ENCODE measurements at regions not wholly inside any gene's neighbourhood (a gene's known extent, or its start where the extent isn't known, plus 50 kb on each side); places are given as distances from the start of the nearest gene placed in this dataset.

DNA sequence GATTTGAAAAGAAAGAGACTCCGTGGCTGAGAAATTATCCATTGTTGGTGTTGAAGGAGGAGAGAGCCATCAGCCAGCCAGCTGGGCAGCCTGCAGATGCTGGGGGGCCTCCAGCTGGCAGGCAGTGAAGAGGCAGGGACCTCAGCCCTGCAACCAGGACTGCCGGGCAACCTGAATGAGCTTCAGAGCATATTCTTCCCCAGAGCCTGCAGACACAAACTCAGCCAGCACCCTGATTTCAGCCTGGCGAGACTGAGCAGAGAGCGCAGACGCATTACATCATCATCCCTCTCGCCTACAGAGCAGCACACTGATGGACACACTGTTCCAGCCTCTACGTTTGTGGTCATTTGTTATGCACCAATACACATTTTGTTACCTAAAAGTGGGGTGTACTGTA, 150.7 kb upstream of the RAB6C start:
- TF ChIP-seq TAF1 (IDR thresholded peaks at IDR 0.05; ENCODE audit: borderline replicate concordance, low read depth, low read length) (no peak), FOXM1 (IDR thresholded peaks at IDR 0.05; ENCODE audit: low read depth) (no peak), RFX5 (IDR thresholded peaks at IDR 0.05; ENCODE audit: low read length) (no peak), RAD21 (IDR thresholded peaks at IDR 0.05; ENCODE audit: low read length) (no peak), CHD2 (IDR thresholded peaks at IDR 0.05; ENCODE audit: low read length, partially characterized antibody) (no peak), EP300 (IDR thresholded peaks at IDR 0.05; ENCODE audit: borderline replicate concordance in 1 of 2, low read depth in 1 of 2, low read length in 1 of 2) (no peak), SIN3A (IDR thresholded peaks at IDR 0.05; ENCODE audit: borderline replicate concordance, low read depth, low read length) (no peak), TCF12 (IDR thresholded peaks at IDR 0.05) (no peak), ELF1 (IDR thresholded peaks at IDR 0.05) (no peak), RCOR1 (IDR thresholded peaks at IDR 0.05; ENCODE audit: low read length) (no peak)
- TF ChIP-seq, protein P1, sequence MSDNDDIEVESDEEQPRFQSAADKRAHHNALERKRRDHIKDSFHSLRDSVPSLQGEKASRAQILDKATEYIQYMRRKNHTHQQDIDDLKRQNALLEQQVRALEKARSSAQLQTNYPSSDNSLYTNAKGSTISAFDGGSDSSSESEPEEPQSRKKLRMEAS (IDR thresholded peaks at IDR 0.05; ENCODE audit: low read depth), result no peak
- TF ChIP-seq, protein P2, sequence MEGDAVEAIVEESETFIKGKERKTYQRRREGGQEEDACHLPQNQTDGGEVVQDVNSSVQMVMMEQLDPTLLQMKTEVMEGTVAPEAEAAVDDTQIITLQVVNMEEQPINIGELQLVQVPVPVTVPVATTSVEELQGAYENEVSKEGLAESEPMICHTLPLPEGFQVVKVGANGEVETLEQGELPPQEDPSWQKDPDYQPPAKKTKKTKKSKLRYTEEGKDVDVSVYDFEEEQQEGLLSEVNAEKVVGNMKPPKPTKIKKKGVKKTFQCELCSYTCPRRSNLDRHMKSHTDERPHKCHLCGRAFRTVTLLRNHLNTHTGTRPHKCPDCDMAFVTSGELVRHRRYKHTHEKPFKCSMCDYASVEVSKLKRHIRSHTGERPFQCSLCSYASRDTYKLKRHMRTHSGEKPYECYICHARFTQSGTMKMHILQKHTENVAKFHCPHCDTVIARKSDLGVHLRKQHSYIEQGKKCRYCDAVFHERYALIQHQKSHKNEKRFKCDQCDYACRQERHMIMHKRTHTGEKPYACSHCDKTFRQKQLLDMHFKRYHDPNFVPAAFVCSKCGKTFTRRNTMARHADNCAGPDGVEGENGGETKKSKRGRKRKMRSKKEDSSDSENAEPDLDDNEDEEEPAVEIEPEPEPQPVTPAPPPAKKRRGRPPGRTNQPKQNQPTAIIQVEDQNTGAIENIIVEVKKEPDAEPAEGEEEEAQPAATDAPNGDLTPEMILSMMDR (IDR thresholded peaks at IDR 0.05), result no peak
- ChIA-PET CTCF (no interaction called here), POLR2A (no interaction called here)
- no peaks in the 10 kb centered on the region for H3K27me3 ChIP-seq (ENCODE audit: insufficient read depth)
- no peak overlapping the region for H3K4me3 ChIP-seq (ENCODE audit: low read depth in 2 of 2, low read length in 1 of 2)
- H3K79me2 ChIP-seq (ENCODE audit: insufficient read depth), result no peaks in the 10 kb centered on the region
- 0 out of 2 replicates have a peak, but pooled peaks cover 4% of the 10 kb centered on the region for H3K9me3 ChIP-seq
- H3K4me1 ChIP-seq (ENCODE audit: control insufficient read depth in 1 of 2, insufficient read depth in 2 of 2, low read depth in 1 of 2, low read length in 1 of 2), result no peaks in the 10 kb centered on the region
- no peak overlapping the region for H3K9ac ChIP-seq
- H3F3A ChIP-seq (replicated peaks; ENCODE audit: insufficient read depth), result no peaks in the 10 kb centered on the region
- H3K27ac ChIP-seq (ENCODE audit: low read depth in 2 of 2, low read length in 1 of 2), result no peak overlapping the region
- no peaks in the 10 kb centered on the region for H3K36me3 ChIP-seq (replicated peaks in 1 of 2; ENCODE audit: control insufficient read depth in 1 of 2, insufficient read depth in 2 of 2, low read length in 1 of 2)
- H2AFZ ChIP-seq (ENCODE audit: low read depth), result no peak overlapping the region
- no peak for DNase-seq
- H3K9me2 ChIP-seq, result no peaks in the 10 kb centered on the region
- no peak overlapping the region for H3K4me2 ChIP-seq
- H4K20me1 ChIP-seq (ENCODE audit: insufficient read depth), result no peaks in the 10 kb centered on the region
- WGBS (ENCODE audit: low lambda C conversion rate), result 48% methylated on average over 6 of the region's 7 CpGs

DNA sequence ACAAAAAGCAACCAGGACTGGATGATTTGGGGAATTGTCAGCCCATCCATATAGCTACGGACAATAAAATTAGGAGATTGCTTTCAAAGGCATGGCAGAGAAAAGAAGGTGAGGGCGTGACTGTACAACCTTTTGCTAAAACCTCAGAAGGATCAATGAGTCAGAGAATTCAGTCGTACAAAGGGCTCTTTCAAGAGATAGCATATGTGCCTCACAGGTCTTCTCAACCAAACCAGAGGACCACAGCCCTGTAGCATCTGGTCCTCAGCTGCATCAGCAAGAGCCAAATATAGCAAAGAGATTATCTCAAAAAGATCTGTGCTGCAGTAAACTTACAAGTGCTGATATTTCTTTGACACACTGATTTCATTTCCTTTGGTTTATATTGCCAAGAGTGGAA, 149.9 kb upstream of the RAB6C start:
- no peak overlapping the region for H2AFZ ChIP-seq (ENCODE audit: low read depth)
- CTCF ChIA-PET, result no interaction called here
- no peaks in the 10 kb centered on the region for H3F3A ChIP-seq (replicated peaks; ENCODE audit: insufficient read depth)
- H3K27ac ChIP-seq (ENCODE audit: low read depth in 2 of 2, low read length in 1 of 2), result no peak overlapping the region
- H3K9me2 ChIP-seq, result no peaks in the 10 kb centered on the region
- H3K4me3 ChIP-seq (ENCODE audit: low read depth in 2 of 2, low read length in 1 of 2), result no peak overlapping the region
- no peaks in the 10 kb centered on the region for H3K79me2 ChIP-seq (ENCODE audit: insufficient read depth)
- H3K36me3 ChIP-seq (replicated peaks in 1 of 2; ENCODE audit: control insufficient read depth in 1 of 2, insufficient read depth in 2 of 2, low read length in 1 of 2), result no peaks in the 10 kb centered on the region
- H3K4me1 ChIP-seq (ENCODE audit: control insufficient read depth in 1 of 2, insufficient read depth in 2 of 2, low read depth in 1 of 2, low read length in 1 of 2), result no peaks in the 10 kb centered on the region
- H3K4me2 ChIP-seq, result no peak overlapping the region
- DNase-seq, result no peak
- H3K9ac ChIP-seq, result no peak overlapping the region
- 0 out of 2 replicates have a peak, but pooled peaks cover 4% of the 10 kb centered on the region for H3K9me3 ChIP-seq
- 24% methylated on average over 3 of the region's 3 CpGs for WGBS (ENCODE audit: low lambda C conversion rate)
- no peak for TF ChIP-seq NRF1 (IDR thresholded peaks at IDR 0.05; ENCODE audit: low read depth, low read length)
- TF ChIP-seq POLR2AphosphoS5 (IDR thresholded peaks at IDR 0.05; ENCODE audit: low read depth, low read length), result no peak
- TF ChIP-seq FOXJ3 (CRISPR knock-in tag; IDR thresholded peaks at IDR 0.05), result no peak
- TF ChIP-seq, protein P3, sequence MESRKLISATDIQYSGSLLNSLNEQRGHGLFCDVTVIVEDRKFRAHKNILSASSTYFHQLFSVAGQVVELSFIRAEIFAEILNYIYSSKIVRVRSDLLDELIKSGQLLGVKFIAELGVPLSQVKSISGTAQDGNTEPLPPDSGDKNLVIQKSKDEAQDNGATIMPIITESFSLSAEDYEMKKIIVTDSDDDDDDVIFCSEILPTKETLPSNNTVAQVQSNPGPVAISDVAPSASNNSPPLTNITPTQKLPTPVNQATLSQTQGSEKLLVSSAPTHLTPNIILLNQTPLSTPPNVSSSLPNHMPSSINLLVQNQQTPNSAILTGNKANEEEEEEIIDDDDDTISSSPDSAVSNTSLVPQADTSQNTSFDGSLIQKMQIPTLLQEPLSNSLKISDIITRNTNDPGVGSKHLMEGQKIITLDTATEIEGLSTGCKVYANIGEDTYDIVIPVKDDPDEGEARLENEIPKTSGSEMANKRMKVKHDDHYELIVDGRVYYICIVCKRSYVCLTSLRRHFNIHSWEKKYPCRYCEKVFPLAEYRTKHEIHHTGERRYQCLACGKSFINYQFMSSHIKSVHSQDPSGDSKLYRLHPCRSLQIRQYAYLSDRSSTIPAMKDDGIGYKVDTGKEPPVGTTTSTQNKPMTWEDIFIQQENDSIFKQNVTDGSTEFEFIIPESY (IDR thresholded peaks at IDR 0.05; ENCODE audit: borderline replicate concordance, low read depth), result no peak
- no peaks in the 10 kb centered on the region for H4K20me1 ChIP-seq (ENCODE audit: insufficient read depth)
- POLR2A ChIA-PET, result no interaction called here
- no peaks in the 10 kb centered on the region for H3K27me3 ChIP-seq (ENCODE audit: insufficient read depth)

Measured in SK-N-SH (cell line).